Mesendoderm (in vitro differentiated cells): ENCODE measurements at regions not wholly inside any gene's neighbourhood (a gene's known extent, or its start where the extent isn't known, plus 50 kb on each side); places are given as distances from the start of the nearest gene placed in this dataset.

Experiments used
- DNase-seq: peaks from one replicate; pipeline ENCODE4 v3.0.0; 2013
- H2AK5ac ChIP-seq: 2 replicates; pipeline ENCODE4 v1.6.1; 2013; ENCODE audit warnings: low read length, inconsistent platforms
- H2BK120ac ChIP-seq: 2 replicates; pipeline ENCODE4 v1.6.1; 2013; ENCODE audit warnings: low read depth, mild to moderate bottlenecking, low read length, moderate library complexity, mixed read lengths
- H2BK15ac ChIP-seq: replicated peaks from 2 replicates; pipeline ENCODE4 v1.6.1; 2013; ENCODE audit warnings: low read depth, mild to moderate bottlenecking, moderate library complexity
- H2BK5ac ChIP-seq: 2 replicates; pipeline ENCODE4 v1.6.1; 2013; ENCODE audit warnings: low read length, inconsistent platforms
- H3K18ac ChIP-seq: 2 replicates; pipeline ENCODE4 v1.6.1; 2013; ENCODE audit warnings: mild to moderate bottlenecking, low read length, mixed read lengths
- H3K23ac ChIP-seq: one replicate; pipeline ENCODE4 v1.6.1; 2013; ENCODE audit warnings: low read length
- H3K27ac ChIP-seq: 2 replicates; pipeline ENCODE4 v1.5.1; 2013; ENCODE audit warnings: low read depth, mild to moderate bottlenecking, inconsistent platforms, low read length, moderate library complexity
- H3K27me3 ChIP-seq: 2 replicates; pipeline ENCODE4 v1.6.1; 2013; ENCODE audit warnings: low read length, control low read depth, mild to moderate bottlenecking, inconsistent platforms; ENCODE audit not compliant: insufficient read depth, poor library complexity
- H3K36me3 ChIP-seq: 2 replicates; pipeline ENCODE4 v1.6.1; 2013; ENCODE audit warnings: low read length, inconsistent platforms; ENCODE audit not compliant: control insufficient read depth, insufficient read depth
- H3K4ac ChIP-seq: one replicate; pipeline ENCODE4 v1.6.1; 2013; ENCODE audit warnings: low read depth, mild to moderate bottlenecking, low read length, moderate library complexity
- H3K4me1 ChIP-seq: 2 replicates; pipeline ENCODE4 v1.6.1; 2013; ENCODE audit warnings: low read depth, low read length, inconsistent platforms; ENCODE audit not compliant: control insufficient read depth
- H3K4me2 ChIP-seq: 2 replicates; pipeline ENCODE4 v1.6.1; 2013; ENCODE audit warnings: low read length
- H3K4me3 ChIP-seq: 2 replicates; pipeline ENCODE4 v1.5.1; 2013; ENCODE audit warnings: mild to moderate bottlenecking, low read length
- H3K56ac ChIP-seq: one replicate; pipeline ENCODE4 v1.6.1; 2013; ENCODE audit warnings: low read length
- H3K79me1 ChIP-seq: 2 replicates; pipeline ENCODE4 v1.6.1; 2013; ENCODE audit warnings: low read length, inconsistent platforms
- H3K79me2 ChIP-seq: 2 replicates; pipeline ENCODE4 v1.6.1; 2013; ENCODE audit warnings: mild to moderate bottlenecking, low read length; ENCODE audit not compliant: control insufficient read depth, insufficient read depth
- H3K9ac ChIP-seq: 2 replicates; pipeline ENCODE4 v1.6.1; 2013; ENCODE audit warnings: low read length, inconsistent platforms
- H4K5ac ChIP-seq: one replicate; pipeline ENCODE4 v1.6.1; 2013; ENCODE audit warnings: low read length
- H4K8ac ChIP-seq: one replicate; pipeline ENCODE4 v1.6.1; 2013; ENCODE audit warnings: low read depth, mild to moderate bottlenecking, control low read depth, low read length, moderate library complexity
- WGBS: extraction: QIAGEN DNeasy Blood & Tissue Kit; methylation state at CpG from one replicate; pipeline ENCODE4 v1.1.7; 2013; ENCODE audit warnings: low lambda C conversion rate, missing lambda C conversion rate; ENCODE audit not compliant: insufficient coverage; ENCODE audit errors: extremely low coverage; 5-methylcytosine and 5-hydroxymethylcytosine counted together

- Histone ChIP-seq H4K8ac (no peak overlapping the region), H3K9ac (no peak overlapping the region), H3K27me3 (no peaks in the 10 kb centered on the region), H3K4me1 (peaks cover 2% of the 10 kb centered on the region), H3K27ac (no peak overlapping the region), H3K4me3 (no peak overlapping the region), H2BK120ac (no peak overlapping the region), H3K23ac (no peak overlapping the region), H3K36me3 (no peaks in the 10 kb centered on the region), H3K18ac (no peak overlapping the region), H2BK15ac (no peak overlapping the region), H4K5ac (no peak overlapping the region), H3K79me1 (no peaks in the 10 kb centered on the region), H3K79me2 (no peaks in the 10 kb centered on the region), H3K4me2 (no peak overlapping the region), H3K4ac (no peak overlapping the region), H2AK5ac (no peak overlapping the region), H2BK5ac (no peak overlapping the region), H3K56ac (no peak overlapping the region)
- DNase-seq, result no peak
- no CpG with 5 or more reads among the region's 3 CpGs for WGBS
Observed at GRCh38 chr15:79492065-79492464, 59.9 kb downstream of the MINAR1 start.

- no peak overlapping the region for H3K56ac ChIP-seq
- H2BK15ac ChIP-seq, result no peak overlapping the region
- no peak overlapping the region for H3K4me3 ChIP-seq
- H3K79me1 ChIP-seq, result no peaks in the 10 kb centered on the region
- no peaks in the 10 kb centered on the region for H3K36me3 ChIP-seq
- WGBS, result no CpG with 5 or more reads among the region's 7 CpGs
- H3K18ac ChIP-seq, result no peak overlapping the region
- H3K23ac ChIP-seq, result no peak overlapping the region
- peaks cover 2% of the 10 kb centered on the region for H3K4me1 ChIP-seq
- no peak overlapping the region for H2AK5ac ChIP-seq
- H3K4ac ChIP-seq, result no peak overlapping the region
- no peak overlapping the region for H4K8ac ChIP-seq
- no peaks in the 10 kb centered on the region for H3K27me3 ChIP-seq
- no peak overlapping the region for H3K9ac ChIP-seq
- no peak overlapping the region for H4K5ac ChIP-seq
- DNase-seq, result no peak
- no peak overlapping the region for H2BK120ac ChIP-seq
- H3K4me2 ChIP-seq, result no peak overlapping the region
- H3K27ac ChIP-seq, result no peak overlapping the region
- H2BK5ac ChIP-seq, result no peak overlapping the region
- H3K79me2 ChIP-seq, result no peaks in the 10 kb centered on the region
Observed at GRCh38 chr15:79494384-79494909, 62.3 kb downstream of the MINAR1 start.

DNA sequence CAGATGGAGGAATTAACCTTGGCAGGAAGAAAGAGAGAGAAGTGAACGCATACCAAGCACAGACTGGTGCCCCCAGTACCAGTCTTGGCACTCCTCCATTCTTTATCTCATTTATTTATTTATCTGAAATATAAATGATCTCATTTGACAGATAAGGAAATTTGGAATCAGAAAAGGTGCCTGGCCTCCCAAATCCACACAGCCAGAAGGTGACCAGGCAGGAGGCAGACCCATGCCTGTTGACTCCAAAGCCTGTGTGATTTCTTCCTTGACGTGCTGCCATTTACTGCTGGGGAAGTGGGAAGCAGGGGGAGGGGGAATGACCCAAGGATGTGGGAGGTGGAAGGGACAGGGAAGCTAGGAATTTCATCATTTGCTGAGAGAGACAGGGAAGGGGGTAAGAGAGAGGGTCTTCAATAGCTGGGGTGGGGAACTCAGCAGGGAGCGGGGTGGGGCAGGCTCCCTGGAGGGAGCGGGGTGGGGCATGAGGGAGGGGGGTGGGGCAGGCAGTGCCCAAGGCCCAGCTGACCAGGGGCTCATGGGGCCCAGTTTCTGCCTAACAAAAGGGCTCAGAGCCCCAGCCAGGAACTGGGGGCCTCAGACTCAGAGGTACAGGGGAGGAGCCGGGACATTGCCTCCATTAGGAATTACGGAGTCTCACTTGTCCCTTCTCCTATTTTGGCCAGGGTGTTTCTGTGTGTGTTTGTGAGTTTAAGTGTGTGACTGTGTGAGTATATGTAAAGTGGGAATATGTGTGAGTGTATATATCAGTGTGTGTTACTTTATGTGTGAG lies 63.0 kb downstream of the MINAR1 start:
- Histone ChIP-seq H2BK120ac (no peak overlapping the region), H3K27ac (no peak overlapping the region), H3K4ac (no peak overlapping the region), H3K4me3 (no peak overlapping the region), H3K9ac (no peak overlapping the region), H3K79me2 (no peaks in the 10 kb centered on the region), H3K4me2 (no peak overlapping the region), H3K56ac (no peak overlapping the region), H3K36me3 (no peaks in the 10 kb centered on the region), H3K4me1 (peaks cover 2% of the 10 kb centered on the region), H3K79me1 (no peaks in the 10 kb centered on the region), H4K5ac (no peak overlapping the region), H3K23ac (no peak overlapping the region), H4K8ac (no peak overlapping the region), H3K27me3 (no peaks in the 10 kb centered on the region), H2AK5ac (no peak overlapping the region), H2BK15ac (no peak overlapping the region), H2BK5ac (no peak overlapping the region), H3K18ac (no peak overlapping the region)
- DNase-seq, result peak; percentile 29
- WGBS, result no CpG with 5 or more reads among the region's 6 CpGs

DNA sequence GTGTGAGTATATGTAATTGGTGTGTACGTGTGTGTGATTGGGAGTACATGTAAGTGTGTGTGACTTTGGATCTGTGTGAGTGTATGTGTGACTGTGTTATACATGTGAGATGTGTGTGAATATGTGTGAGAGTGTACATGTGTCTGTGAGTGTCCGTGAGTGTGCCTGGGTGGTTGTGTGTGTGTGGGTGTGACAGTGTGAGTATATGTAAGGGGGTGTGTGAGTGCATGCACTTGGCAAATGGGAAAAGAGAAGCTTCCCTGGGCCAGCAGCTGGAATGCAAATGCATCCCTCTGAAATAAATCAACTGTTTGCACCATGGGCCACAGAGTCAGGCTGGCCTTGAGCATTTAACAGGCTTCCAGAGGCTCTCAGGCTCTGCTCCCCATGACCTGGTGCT lies 63.6 kb downstream of the MINAR1 start:
- no peak overlapping the region for H4K5ac ChIP-seq
- no peak overlapping the region for H3K27ac ChIP-seq
- no peak overlapping the region for H3K56ac ChIP-seq
- H3K27me3 ChIP-seq, result no peaks in the 10 kb centered on the region
- H3K36me3 ChIP-seq, result no peaks in the 10 kb centered on the region
- H3K4me3 ChIP-seq, result no peak overlapping the region
- H3K18ac ChIP-seq, result no peak overlapping the region
- H3K4me1 ChIP-seq, result peaks cover 2% of the 10 kb centered on the region
- H3K9ac ChIP-seq, result no peak overlapping the region
- no peak overlapping the region for H3K23ac ChIP-seq
- H2BK5ac ChIP-seq, result no peak overlapping the region
- no peak overlapping the region for H2BK15ac ChIP-seq
- H3K4ac ChIP-seq, result no peak overlapping the region
- 100% methylated on average over 1 of the region's 2 CpGs for WGBS
- DNase-seq, result no peak
- H2AK5ac ChIP-seq, result no peak overlapping the region
- H3K79me2 ChIP-seq, result no peaks in the 10 kb centered on the region
- no peak overlapping the region for H4K8ac ChIP-seq
- H3K79me1 ChIP-seq, result no peaks in the 10 kb centered on the region
- H3K4me2 ChIP-seq, result no peak overlapping the region
- no peak overlapping the region for H2BK120ac ChIP-seq

DNA sequence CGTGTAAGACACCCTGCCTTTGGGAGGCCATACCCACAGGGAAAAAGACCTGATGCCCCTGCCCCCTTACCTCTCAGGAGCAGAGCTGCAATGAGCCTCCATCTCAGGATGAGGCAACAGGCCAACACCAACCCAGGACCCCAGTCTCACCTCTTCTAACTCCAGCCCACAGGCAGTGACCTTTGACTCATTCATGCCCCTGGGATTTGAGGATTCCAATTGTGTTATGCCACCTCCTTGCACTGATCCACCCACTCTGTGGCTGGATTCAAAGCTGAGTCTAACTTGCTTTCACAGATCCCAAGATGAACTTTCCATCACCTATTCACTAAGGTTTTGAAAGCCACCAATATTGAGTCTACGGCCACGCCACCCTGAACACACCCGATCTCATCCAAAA lies 64.7 kb downstream of the MINAR1 start:
- H3K36me3 ChIP-seq, result no peaks in the 10 kb centered on the region
- H3K56ac ChIP-seq, result no peak overlapping the region
- H3K27ac ChIP-seq, result no peak overlapping the region
- H3K18ac ChIP-seq, result no peak overlapping the region
- no peaks in the 10 kb centered on the region for H3K79me1 ChIP-seq
- H3K4me1 ChIP-seq, result peaks cover 2% of the 10 kb centered on the region
- H3K79me2 ChIP-seq, result no peaks in the 10 kb centered on the region
- no peak overlapping the region for H2BK120ac ChIP-seq
- no peak overlapping the region for H3K9ac ChIP-seq
- no CpG with 5 or more reads among the region's 4 CpGs for WGBS
- no peak overlapping the region for H4K8ac ChIP-seq
- H3K4ac ChIP-seq, result no peak overlapping the region
- no peaks in the 10 kb centered on the region for H3K27me3 ChIP-seq
- no peak overlapping the region for H2BK15ac ChIP-seq
- H3K4me3 ChIP-seq, result no peak overlapping the region
- DNase-seq, result no peak
- no peak overlapping the region for H2BK5ac ChIP-seq
- H2AK5ac ChIP-seq, result no peak overlapping the region
- H3K23ac ChIP-seq, result no peak overlapping the region
- H3K4me2 ChIP-seq, result no peak overlapping the region
- H4K5ac ChIP-seq, result no peak overlapping the region

DNA sequence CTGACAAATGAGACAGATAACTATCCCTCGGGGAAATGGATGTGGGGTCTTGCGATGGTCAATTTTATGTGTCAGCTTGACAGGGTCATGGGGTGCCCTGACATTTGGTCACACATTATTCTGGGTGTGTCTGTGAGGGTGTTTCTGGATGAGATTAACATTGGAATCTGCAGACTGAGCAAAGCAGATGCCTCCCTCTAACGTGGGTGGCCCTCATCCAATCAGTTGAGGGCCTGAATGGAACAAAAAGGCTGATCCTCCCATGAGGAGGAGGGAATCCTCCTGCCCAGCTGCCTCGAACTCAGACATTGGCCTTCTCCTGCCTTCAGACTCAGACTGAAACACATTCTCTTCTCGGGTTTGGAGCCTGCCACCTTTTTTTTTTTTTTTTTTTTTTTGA lies 69.0 kb downstream of the MINAR1 start:
- no peak overlapping the region for H3K4me3 ChIP-seq
- no peak overlapping the region for H4K8ac ChIP-seq
- no peak for DNase-seq
- H2AK5ac ChIP-seq, result no peak overlapping the region
- no peak overlapping the region for H3K56ac ChIP-seq
- no peak overlapping the region for H3K4me2 ChIP-seq
- no peak overlapping the region for H2BK120ac ChIP-seq
- no peaks in the 10 kb centered on the region for H3K27me3 ChIP-seq
- no peak overlapping the region for H3K23ac ChIP-seq
- H3K36me3 ChIP-seq, result no peaks in the 10 kb centered on the region
- no CpG with 5 or more reads among the region's 5 CpGs for WGBS
- H3K27ac ChIP-seq, result no peak overlapping the region
- no peaks in the 10 kb centered on the region for H3K79me1 ChIP-seq
- H4K5ac ChIP-seq, result no peak overlapping the region
- H2BK5ac ChIP-seq, result no peak overlapping the region
- no peaks in the 10 kb centered on the region for H3K79me2 ChIP-seq
- no peaks in the 10 kb centered on the region for H3K4me1 ChIP-seq
- H3K18ac ChIP-seq, result no peak overlapping the region
- H3K4ac ChIP-seq, result no peak overlapping the region
- H3K9ac ChIP-seq, result no peak overlapping the region
- no peak overlapping the region for H2BK15ac ChIP-seq
